HG02938 (cell line): ENCODE measurements at regions not wholly inside any gene's neighbourhood (a gene's known extent, or its start where the extent isn't known, plus 50 kb on each side); places are given as distances from the start of the nearest gene placed in this dataset.
A peak's percentile ranks its signal among the peaks of the same experiment; 100 is the strongest.

ENCODE experiments used
- ATAC-seq: cut with Tn5 transposase; IDR thresholded peaks from one replicate; pipeline ENCODE4 v1.9.1; 2021; ENCODE audit warnings: mild to moderate bottlenecking, moderate library complexity; ENCODE audit not compliant: unreplicated experiment

DNA sequence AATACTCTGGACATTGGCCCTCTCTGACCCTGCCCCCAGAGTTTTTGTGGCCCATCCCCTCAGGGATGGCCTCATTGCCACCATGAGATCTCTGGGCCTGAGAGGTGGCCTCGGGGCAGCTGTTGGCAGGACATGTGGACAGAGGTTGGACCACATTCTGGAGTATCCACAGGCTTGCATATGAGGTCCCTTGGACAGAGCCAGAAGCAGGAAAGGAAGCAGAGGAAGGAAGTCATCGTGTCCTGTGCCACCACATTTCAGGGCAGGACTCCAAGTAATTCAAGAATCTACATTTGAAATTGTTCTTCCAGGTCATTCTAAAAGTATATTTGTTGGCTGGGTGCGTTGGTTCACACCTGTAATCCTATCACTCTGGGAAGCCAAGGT, 95.9 kb upstream of the PPP2R5A start:
- ATAC-seq, result no peak

- ATAC-seq, result no peak
These were observed 95.0 kb upstream of the PPP2R5A start for GRCh38 chr1:212190169-212190568.

DNA sequence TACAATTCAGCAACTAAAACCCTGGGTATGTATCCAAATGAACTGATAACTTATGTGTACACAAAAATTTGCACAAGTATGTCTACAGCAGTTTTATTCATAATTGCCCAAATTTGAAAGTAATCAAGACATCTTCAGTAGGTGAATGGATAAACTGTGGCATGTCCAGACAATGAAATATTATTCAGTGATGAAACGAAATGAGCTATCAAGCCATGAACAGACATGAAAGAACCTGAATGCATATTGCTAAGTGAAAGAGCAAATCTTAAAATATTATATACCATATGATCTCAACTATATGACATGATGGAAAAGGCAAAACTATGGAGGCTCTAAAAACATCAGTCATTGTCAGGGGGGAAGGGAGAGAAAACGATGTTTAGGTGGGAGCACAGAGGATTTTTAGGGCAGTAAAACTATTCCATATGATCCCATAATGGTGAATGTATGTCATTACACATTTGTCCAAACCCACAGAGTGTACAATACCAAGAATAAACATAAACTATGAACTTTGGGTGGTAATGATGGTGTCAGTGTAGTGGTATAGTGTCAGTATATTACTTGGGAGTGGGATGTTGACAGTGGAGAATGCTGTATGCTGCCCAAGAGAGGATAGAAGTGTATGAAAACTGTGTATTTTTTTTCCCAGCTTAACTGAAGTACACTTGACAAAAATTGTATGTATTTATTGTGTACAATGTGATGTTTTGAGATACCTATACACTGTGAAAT, 92.8 kb upstream of the PPP2R5A start:
- no peak for ATAC-seq

DNA sequence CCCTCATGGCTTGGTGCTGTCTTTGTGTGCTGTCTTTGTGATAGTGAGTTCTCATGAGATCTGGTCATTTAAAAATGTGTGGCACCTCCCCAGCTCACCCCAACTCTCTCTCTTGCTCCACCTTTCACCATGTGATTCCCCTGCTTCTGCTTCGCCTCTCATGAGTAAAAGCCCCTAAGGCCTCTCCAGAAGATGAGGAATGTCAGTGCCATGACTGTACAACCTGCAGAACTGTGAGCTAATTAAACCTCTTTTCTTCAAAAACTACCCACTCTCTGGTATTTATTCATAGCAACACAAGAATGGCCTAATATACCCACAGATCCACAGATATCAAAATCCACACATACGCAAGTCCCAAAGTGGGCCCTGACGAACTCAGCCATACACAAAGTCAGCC, 88.9 kb upstream of the PPP2R5A start:
- ATAC-seq, result no peak

DNA sequence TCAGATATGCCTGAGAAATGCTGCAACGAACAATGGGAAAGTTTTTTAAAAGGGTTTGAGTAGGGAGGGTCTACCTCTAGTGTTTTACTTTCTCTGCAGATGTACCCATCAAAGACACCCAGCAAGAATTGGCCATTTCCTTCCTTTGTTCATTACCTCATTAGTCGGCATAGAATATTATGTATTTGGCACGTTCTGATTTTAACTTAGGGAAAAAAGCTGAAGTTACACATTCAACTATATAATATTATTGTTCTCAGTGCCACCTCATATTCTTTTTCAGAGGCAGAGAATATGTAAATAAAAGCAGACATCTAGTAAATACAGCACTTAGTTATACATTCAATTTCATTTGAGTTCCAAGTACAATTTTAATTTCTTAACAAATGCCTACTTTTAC, 83.7 kb upstream of the PPP2R5A start:
- no peak for ATAC-seq

DNA sequence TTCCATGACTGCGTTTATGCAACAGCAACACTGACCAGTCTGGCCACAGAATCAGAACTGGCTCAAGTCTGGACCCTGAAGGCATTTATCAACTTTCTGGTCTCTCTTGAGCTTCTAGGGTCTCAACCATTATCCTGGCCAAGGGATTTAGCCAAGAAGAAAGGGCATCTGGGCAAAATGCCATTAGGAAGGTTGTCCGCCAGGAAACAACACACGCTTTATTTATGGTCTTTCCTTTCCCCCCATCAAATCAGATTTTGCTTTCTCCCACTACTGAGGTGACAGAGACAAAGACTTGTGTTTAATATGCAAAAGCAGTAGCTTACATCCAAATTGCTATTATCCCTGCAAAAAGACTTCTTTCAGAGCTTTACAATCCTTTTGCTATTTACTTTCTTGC, 81.6 kb upstream of the PPP2R5A start:
- no peak for ATAC-seq

DNA sequence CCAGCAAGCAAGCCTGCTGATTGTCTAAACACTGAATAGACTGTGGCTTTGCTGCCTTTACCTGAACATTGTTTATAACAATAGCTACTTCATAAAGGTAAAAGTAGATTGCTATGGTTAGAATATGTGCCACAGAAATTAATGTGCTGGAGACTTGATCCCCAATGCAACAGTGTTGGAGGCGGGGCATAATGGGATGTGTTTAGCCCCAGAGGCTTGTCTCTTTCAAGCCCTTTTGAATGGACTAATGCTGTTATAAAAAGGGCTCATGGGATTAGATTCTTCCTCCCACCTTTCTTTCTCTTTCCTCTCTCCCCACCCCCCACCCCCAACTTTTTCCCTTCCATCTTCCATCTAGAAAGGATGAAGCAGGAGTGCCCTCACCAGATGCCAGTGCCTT, 80.2 kb upstream of the PPP2R5A start:
- no peak for ATAC-seq

DNA sequence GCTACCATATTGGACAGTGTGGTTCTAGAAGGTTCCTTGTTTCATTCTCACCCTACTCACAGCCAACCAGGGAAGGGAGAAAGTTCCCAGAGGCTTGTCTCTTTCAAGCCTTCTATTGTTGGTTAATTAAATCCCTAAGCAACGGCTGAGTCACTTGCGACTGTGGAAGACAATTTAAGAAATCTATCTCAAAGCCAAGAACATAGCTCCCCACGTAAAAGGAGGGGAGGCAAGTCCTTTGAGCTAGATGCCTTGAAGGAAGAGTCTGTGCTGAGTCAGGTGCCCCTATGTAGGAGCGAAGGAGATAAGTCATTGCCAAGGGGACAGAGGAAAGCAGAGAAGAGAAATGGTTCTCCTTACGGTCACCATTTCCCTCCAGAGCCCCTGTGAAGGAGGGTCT, 79.4 kb upstream of the PPP2R5A start:
- no peak for ATAC-seq

- ATAC-seq, result no peak
These were observed 78.1 kb upstream of the PPP2R5A start for GRCh38 chr1:212207118-212207517.

DNA sequence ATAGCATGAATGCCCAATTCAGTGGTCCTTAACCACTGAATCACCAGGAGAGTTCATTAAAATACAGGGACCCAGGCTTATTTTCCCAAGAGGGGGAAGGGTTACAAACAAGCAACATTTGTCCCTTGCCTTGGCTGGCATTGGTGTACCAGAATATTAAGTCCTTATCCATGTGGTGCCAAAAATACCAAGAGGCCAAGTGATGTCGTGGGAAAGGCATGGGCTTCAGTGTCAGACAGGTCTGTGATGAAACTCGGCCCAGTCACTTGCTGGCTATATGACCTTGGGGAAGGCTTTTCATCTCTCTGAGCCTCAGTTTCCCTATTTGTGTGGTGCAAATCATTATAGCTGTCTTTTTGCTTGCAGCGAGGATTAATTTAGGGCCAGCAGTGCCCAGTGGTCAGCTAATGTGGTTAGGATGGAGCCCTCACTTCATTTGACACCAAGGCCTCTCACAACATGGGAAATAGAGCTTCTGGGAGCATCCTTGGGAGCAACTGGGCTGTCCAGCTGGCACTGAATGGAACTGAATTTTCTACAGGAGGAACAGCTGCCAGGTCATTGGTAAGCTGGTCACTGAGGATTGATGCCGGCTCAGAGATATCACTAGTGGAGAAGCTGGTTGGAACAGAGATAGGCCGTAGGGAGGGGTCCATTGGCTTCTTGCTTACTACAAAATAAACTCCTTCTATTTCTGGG, 77.2 kb upstream of the PPP2R5A start:
- ATAC-seq, result no peak

DNA sequence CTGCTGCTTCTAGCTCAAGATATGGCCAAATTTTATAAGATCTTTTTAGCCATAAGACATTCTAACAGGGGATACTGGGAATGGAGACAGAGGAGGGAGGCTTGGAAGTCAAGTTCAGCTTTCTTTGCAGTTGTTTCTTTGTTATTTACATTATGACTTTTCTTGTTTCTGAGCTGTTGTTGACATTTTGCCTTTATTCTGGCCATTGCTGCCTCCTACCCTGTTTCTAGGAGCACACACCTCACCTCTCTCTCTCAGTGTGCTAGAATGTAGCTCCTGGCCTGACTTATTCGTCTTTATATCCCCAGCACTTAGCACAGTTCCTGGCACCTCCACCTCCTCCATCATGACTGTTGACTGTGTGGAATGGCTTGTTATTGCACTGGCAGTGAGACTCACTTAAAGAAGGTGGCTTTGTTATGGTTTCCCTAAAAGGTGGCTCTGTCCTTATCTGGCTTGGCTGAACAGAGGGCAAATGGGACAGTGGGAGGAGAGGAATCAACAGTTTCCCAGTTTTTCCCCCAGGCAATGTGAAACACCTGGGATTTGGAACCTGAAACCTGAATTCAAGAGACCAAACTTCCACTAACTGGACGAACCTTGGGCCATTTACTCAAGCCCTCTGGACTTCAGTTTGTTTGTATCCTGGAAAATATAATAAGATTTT, 76.1 kb upstream of the PPP2R5A start:
- no peak for ATAC-seq

DNA sequence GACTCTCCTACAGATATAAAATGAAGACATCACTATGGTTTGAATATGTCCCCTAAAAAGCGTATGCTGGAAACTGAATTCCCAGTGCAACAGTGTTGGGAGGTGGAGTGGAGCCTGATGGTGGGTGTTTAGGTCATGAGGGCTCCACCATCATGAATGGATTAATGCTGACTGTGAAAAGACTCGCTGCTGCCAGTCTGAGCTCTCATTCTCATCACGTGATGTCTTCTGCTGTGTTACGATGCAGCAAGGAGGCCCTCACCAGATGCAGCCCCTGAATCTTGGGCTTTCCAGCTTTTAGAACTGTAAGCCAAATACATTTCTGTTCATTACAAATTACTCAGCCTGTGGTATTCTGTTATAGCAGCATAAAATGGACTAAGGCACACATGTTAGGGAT, 73.8 kb upstream of the PPP2R5A start:
- ATAC-seq, result no peak

DNA sequence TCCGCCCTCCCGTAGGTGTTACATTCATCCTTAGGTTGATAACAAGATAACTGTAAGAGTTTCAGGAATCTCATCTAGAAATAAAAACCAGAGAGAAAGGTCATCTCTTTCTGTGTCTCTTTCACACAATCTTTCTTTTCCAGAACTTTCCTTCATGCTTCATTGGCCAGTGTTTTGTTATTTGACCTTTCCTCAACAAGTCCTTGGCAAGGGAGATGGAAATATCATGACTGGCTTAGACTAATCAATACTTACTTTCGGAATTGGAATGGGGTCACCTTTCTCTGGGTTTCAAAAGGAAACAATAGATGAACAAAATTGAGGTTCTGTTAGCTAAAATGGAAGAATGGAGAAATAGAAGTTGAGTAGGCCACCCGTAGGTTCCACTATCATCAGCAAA, 72.9 kb upstream of the PPP2R5A start:
- ATAC-seq, result no peak

DNA sequence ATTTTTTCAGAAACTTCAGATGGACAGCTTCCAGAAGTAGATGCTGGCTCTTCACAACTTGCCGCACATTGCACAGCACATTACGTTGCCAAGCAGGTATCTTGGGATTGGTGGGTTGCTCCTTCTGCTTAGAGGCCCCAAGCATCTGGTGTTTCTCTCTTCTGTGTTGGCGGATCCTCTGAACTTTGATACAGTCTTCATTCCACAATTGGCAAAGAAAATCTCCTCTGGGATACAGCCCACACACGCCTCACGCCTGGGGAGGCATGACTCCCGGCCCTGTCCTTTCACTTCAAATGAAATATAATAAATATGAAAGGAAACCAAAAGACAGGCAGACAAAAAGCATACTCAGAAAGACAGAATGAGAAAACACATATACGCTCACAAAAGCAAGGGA, 72.3 kb upstream of the PPP2R5A start:
- ATAC-seq, result no peak

DNA sequence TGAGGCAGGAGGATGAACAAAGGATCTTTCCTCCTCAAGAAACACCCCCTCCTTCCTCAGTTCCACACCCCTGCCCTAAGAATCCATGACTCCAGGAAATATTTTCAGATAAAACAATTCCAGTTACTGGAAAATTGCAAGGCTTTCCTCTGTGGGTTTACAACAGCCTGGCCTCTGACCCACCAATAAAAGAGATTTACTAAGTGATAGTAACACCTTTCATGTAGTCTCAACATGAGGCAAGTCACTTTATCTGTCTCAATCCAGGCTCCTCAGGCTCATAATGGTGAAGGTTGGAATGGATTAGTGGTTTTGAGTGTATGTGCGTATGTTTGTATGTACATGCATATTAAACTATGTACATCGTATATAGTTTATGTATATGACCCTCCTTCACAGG, 71.4 kb upstream of the PPP2R5A start:
- ATAC-seq, result no peak

- ATAC-seq, result no peak
These were observed 70.9 kb upstream of the PPP2R5A start for GRCh38 chr1:212214325-212214724.

- no peak for ATAC-seq
These were observed 69.3 kb upstream of the PPP2R5A start for GRCh38 chr1:212215910-212216309.

- no peak for ATAC-seq
These were observed 67.6 kb upstream of the PPP2R5A start for GRCh38 chr1:212217633-212218032.

GRCh38 chr1:212218065-212218464, 67.1 kb upstream of the PPP2R5A start:
- ATAC-seq, result no peak

DNA sequence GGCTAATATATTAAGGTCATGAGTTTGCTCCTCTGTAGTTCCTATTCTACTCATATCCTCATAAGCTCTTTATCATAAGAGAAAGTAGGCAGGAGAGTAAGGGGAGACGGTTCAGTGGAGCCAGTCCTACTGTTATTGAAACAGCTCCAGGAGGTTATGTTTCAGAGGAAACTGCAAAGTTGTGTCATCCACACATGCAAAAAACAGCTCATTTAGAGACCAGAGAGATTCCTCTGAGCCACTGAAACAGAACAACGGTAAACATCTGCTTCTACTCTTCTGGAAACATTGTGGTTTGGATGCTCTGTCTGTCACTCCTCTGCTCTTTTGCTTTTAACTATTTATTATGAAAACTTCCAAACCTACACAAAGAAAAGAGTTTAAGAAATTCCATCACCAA, 66.3 kb upstream of the PPP2R5A start:
- ATAC-seq, result peak; percentile 97

- ATAC-seq, result no peak
These were observed 65.3 kb upstream of the PPP2R5A start for GRCh38 chr1:212219679-212220463.
